Fibroblast of villous mesenchyme (primary cell): ENCODE measurements at regions not wholly inside any gene's neighbourhood (a gene's known extent, or its start where the extent isn't known, plus 50 kb on each side); places are given as distances from the start of the nearest gene placed in this dataset.
"Not testable (repeated sequence)": the region's sequence is repeated elsewhere in the genome, so short reads cannot be mapped to it uniquely, and the experiment has no call there.

Experiments
- DNase-seq: peaks from one replicate; pipeline ENCODE4 v3.0.0-alpha.2; 2010; ENCODE audit warnings: low read depth
- H3K4me3 ChIP-seq: 2 replicates; pipeline ENCODE4 v1.5.1; 2011; ENCODE audit warnings: low read depth, mild to moderate bottlenecking, low read length
- CTCF ChIP-seq: IDR thresholded peaks from 2 replicates; pipeline ENCODE4 v1.5.1; 2012; ENCODE audit warnings: low read depth, mild to moderate bottlenecking, low read length; ENCODE audit not compliant: insufficient read depth

GRCh38 chr13:62418376-62418775, 1002.7 kb upstream of the PCDH20 start:
- no peak for DNase-seq
- H3K4me3 ChIP-seq: no peak overlapping the region
- no peak for TF ChIP-seq CTCF

GRCh38 chr13:62407871-62408270, 992.2 kb upstream of the PCDH20 start:
- H3K4me3 ChIP-seq: no peak overlapping the region
- no peak for DNase-seq
- TF ChIP-seq CTCF: no peak

- no peak for TF ChIP-seq CTCF
- no peak overlapping the region for H3K4me3 ChIP-seq
- DNase-seq: no peak
These were observed 972.9 kb upstream of the PCDH20 start for GRCh38 chr13:62388515-62388914.

- TF ChIP-seq CTCF: no peak
- no peak for DNase-seq
- H3K4me3 ChIP-seq: no peak overlapping the region
These were observed 972.0 kb upstream of the PCDH20 start for GRCh38 chr13:62387647-62388046.

- not testable (repeated sequence) for DNase-seq, H3K4me3 ChIP-seq
These were observed 963.6 kb upstream of the PCDH20 start for GRCh38 chr13:62379241-62379640.

GRCh38 chr13:62377838-62378237, 962.2 kb upstream of the PCDH20 start:
- TF ChIP-seq CTCF: no peak
- H3K4me3 ChIP-seq: no peak overlapping the region
- no peak for DNase-seq

GRCh38 chr13:62375653-62376052, 960.0 kb upstream of the PCDH20 start:
- no peak for TF ChIP-seq CTCF
- DNase-seq: no peak
- H3K4me3 ChIP-seq: no peak overlapping the region

GRCh38 chr13:62371737-62372136, 956.1 kb upstream of the PCDH20 start:
- H3K4me3 ChIP-seq: no peak overlapping the region
- no peak for TF ChIP-seq CTCF
- DNase-seq: no peak

GRCh38 chr13:62367971-62368370, 952.3 kb upstream of the PCDH20 start:
- H3K4me3 ChIP-seq, DNase-seq: not testable (repeated sequence)
